DOHH2 (cell line): ENCODE measurements at regions not wholly inside any gene's neighbourhood (a gene's known extent, or its start where the extent isn't known, plus 50 kb on each side); places are given as distances from the start of the nearest gene placed in this dataset.

Experiments
- H3F3A ChIP-seq: fragments of 200-600 bp; sonication (generic), shearing (Covaris generic); 2 replicates; pipeline ENCODE4 v1.6.0; 2016; ENCODE audit warnings: antibody characterized with exemption, mild to moderate bottlenecking; ENCODE audit not compliant: control insufficient read depth, insufficient read depth
- H3K27ac ChIP-seq: fragments of 200-600 bp; sonication (generic); 2 replicates; pipeline ENCODE4 v1.5.1; 2014; ENCODE audit warnings: low read depth, mild to moderate bottlenecking, low read length, moderate library complexity
- H3K27me3 ChIP-seq: fragments of 200-600 bp; sonication (generic); 2 replicates; pipeline ENCODE4 v1.6.1; 2014; ENCODE audit warnings: mild to moderate bottlenecking, low read length, mixed read lengths; ENCODE audit not compliant: control insufficient read depth
- H3K36me3 ChIP-seq: fragments of 200-600 bp; sonication (generic); 2 replicates; pipeline ENCODE4 v1.6.1; 2014; ENCODE audit warnings: mild to moderate bottlenecking, low read length, moderate library complexity, mixed read lengths; ENCODE audit not compliant: control insufficient read depth
- H3K4me1 ChIP-seq: fragments of 200-600 bp; sonication (generic); 2 replicates; pipeline ENCODE4 v1.6.1; 2014; ENCODE audit warnings: mild to moderate bottlenecking, low read length, mixed read lengths; ENCODE audit not compliant: control insufficient read depth
- H3K4me2 ChIP-seq: fragments of 200-600 bp; sonication (generic); 2 replicates; pipeline ENCODE4 v1.6.0; 2014; ENCODE audit warnings: mild to moderate bottlenecking, low read length, moderate library complexity
- H3K4me3 ChIP-seq: fragments of 200-600 bp; sonication (generic); 2 replicates; pipeline ENCODE4 v1.5.1; 2014; ENCODE audit warnings: mild to moderate bottlenecking, low read length, mixed read lengths
- H3K79me2 ChIP-seq: fragments of 200-600 bp; sonication (generic); 2 replicates; pipeline ENCODE4 v1.6.1; 2014; ENCODE audit warnings: mild to moderate bottlenecking, low read length, mixed read lengths; ENCODE audit not compliant: control insufficient read depth
- H3K9me2 ChIP-seq: fragments of 200-600 bp; sonication (generic); replicated peaks from 2 replicates; pipeline ENCODE4 v1.6.1; 2014; ENCODE audit warnings: mild to moderate bottlenecking, low read length, mixed read lengths; ENCODE audit not compliant: control insufficient read depth
- H3K9me3 ChIP-seq: fragments of 200-600 bp; sonication (generic); 2 replicates; pipeline ENCODE4 v1.6.1; 2014; ENCODE audit warnings: antibody characterized with exemption, low read length, mixed read lengths; ENCODE audit not compliant: control insufficient read depth, insufficient read depth
- H4K20me1 ChIP-seq: fragments of 200-600 bp; sonication (generic); 2 replicates; pipeline ENCODE4 v1.6.0; 2014; ENCODE audit warnings: low read depth, mild to moderate bottlenecking, antibody characterized with exemption, low read length, moderate library complexity; ENCODE audit not compliant: control insufficient read depth, insufficient read depth
- EZH2phosphoT487 ChIP-seq: fragments of 200-600 bp; sonication (generic); IDR thresholded peaks from 2 replicates; pipeline ENCODE4 v1.6.1; 2017; ENCODE audit warnings: borderline replicate concordance, mild to moderate bottlenecking, antibody characterized with exemption, low read length, moderate library complexity, mixed read lengths
- TF ChIP-seq, protein P1 (sequence below): fragments of 200-600 bp; sonication (generic); IDR thresholded peaks from one replicate; pipeline ENCODE4 v1.5.1; 2014; ENCODE audit warnings: antibody characterized with exemption, mild to moderate bottlenecking, low read depth, low read length; ENCODE audit not compliant: poor library complexity, severe bottlenecking

GRCh38 chr4:137961051-137961438 lies 281.1 kb downstream of the SLC7A11 start:
- Histone ChIP-seq H3K27me3 (no peaks in the 10 kb centered on the region), H3K9me2 (no peaks in the 10 kb centered on the region), H3F3A (no peaks in the 10 kb centered on the region), H3K4me3 (no peak overlapping the region), H3K79me2 (no peaks in the 10 kb centered on the region), H3K36me3 (no peaks in the 10 kb centered on the region), H4K20me1 (no peaks in the 10 kb centered on the region), H3K9me3 (no peaks in the 10 kb centered on the region), H3K4me2 (no peak overlapping the region), H3K4me1 (no peaks in the 10 kb centered on the region), H3K27ac (no peak overlapping the region)
- no peak for TF ChIP-seq EZH2phosphoT487
- TF ChIP-seq, protein P1, sequence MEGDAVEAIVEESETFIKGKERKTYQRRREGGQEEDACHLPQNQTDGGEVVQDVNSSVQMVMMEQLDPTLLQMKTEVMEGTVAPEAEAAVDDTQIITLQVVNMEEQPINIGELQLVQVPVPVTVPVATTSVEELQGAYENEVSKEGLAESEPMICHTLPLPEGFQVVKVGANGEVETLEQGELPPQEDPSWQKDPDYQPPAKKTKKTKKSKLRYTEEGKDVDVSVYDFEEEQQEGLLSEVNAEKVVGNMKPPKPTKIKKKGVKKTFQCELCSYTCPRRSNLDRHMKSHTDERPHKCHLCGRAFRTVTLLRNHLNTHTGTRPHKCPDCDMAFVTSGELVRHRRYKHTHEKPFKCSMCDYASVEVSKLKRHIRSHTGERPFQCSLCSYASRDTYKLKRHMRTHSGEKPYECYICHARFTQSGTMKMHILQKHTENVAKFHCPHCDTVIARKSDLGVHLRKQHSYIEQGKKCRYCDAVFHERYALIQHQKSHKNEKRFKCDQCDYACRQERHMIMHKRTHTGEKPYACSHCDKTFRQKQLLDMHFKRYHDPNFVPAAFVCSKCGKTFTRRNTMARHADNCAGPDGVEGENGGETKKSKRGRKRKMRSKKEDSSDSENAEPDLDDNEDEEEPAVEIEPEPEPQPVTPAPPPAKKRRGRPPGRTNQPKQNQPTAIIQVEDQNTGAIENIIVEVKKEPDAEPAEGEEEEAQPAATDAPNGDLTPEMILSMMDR, result no peak

- Histone ChIP-seq H3K36me3 (no peaks in the 10 kb centered on the region), H3K4me2 (no peak overlapping the region), H3K4me3 (no peak overlapping the region), H3K4me1 (no peaks in the 10 kb centered on the region), H3F3A (no peaks in the 10 kb centered on the region), H3K27ac (no peak overlapping the region), H3K9me2 (no peaks in the 10 kb centered on the region), H3K27me3 (no peaks in the 10 kb centered on the region), H3K9me3 (no peaks in the 10 kb centered on the region), H3K79me2 (no peaks in the 10 kb centered on the region), H4K20me1 (no peaks in the 10 kb centered on the region)
- TF ChIP-seq EZH2phosphoT487, result no peak
- TF ChIP-seq, protein P1, result no peak
Observed at GRCh38 chr4:137960371-137961050, 281.6 kb downstream of the SLC7A11 start.

DNA sequence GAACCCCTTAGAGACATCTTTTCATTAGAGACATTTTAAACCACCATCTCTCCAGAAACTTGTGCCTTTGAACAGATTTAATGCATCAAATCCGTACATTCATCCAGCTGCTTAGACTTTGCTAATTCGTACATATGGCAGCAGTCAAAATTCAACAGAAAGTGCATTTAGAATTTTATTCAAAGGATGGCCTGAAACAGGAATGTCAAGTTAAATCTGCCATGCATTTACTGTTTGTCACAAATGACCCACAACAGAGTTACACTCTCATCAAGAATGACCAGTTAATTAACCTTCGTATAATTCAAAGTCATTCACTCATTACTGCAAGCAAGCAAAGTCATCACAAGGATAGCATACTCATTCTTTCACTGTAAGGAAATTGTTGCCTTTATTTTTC lies 284.3 kb downstream of the SLC7A11 start:
- TF ChIP-seq EZH2phosphoT487, result no peak
- TF ChIP-seq, protein P1, result no peak

GRCh38 chr4:137956256-137956655 lies 285.9 kb downstream of the SLC7A11 start:
- no peak overlapping the region for H3K27ac ChIP-seq
- no peaks in the 10 kb centered on the region for H3K79me2 ChIP-seq
- no peak overlapping the region for H3K4me2 ChIP-seq
- H3K4me3 ChIP-seq, result no peak overlapping the region
- TF ChIP-seq, protein P1, result no peak
- no peak for TF ChIP-seq EZH2phosphoT487
- H3K27me3 ChIP-seq, result no peaks in the 10 kb centered on the region
- H3K36me3 ChIP-seq, result no peaks in the 10 kb centered on the region
- H3K9me2 ChIP-seq, result no peaks in the 10 kb centered on the region
- H3K9me3 ChIP-seq, result no peaks in the 10 kb centered on the region
- H3K4me1 ChIP-seq, result no peaks in the 10 kb centered on the region
- no peaks in the 10 kb centered on the region for H3F3A ChIP-seq
- H4K20me1 ChIP-seq, result no peaks in the 10 kb centered on the region

More for the DNA sequence above, 284.3 kb downstream of the SLC7A11 start:
- H3K9me2 ChIP-seq, result no peaks in the 10 kb centered on the region
- no peaks in the 10 kb centered on the region for H3K79me2 ChIP-seq
- no peak overlapping the region for H3K4me3 ChIP-seq
- no peak overlapping the region for H3K27ac ChIP-seq
- H3K4me1 ChIP-seq, result no peaks in the 10 kb centered on the region
- no peaks in the 10 kb centered on the region for H3K9me3 ChIP-seq
- H3F3A ChIP-seq, result no peaks in the 10 kb centered on the region
- H3K27me3 ChIP-seq, result no peaks in the 10 kb centered on the region
- no peak overlapping the region for H3K4me2 ChIP-seq
- H4K20me1 ChIP-seq, result no peaks in the 10 kb centered on the region
- no peaks in the 10 kb centered on the region for H3K36me3 ChIP-seq
